IPS DF 19.7 (cell line): ENCODE measurements at regions not wholly inside any gene's neighbourhood (a gene's known extent, or its start where the extent isn't known, plus 50 kb on each side); places are given as distances from the start of the nearest gene placed in this dataset.

Source experiments
- DNase-seq: peaks from one replicate; pipeline ENCODE4 v3.0.0-alpha.2; 2013; ENCODE audit warnings: low read depth, low spot score

DNA sequence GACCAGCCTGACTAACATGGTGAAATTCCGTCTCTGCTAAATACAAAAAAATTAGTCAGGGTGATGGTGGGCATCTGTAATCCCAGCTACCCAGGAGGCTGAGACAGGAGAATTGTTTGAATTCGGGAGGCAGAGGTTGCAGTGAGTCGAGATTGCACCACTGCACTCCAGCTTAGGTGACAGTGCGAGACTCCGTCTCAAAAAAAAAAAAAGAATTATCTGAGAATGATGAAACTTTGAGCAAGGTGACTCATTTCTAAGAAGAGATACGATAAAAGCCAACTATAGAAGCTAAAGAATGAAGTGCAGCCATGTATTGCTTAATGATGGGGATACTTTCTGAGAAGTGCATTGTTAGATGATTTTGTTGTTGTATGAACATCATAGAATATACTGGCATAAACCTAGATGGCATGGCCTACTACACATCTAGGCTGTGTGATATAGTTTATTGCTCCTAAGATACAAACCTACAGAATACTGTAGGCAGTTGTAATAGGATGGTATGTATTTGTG lies 64.7 kb downstream of the SNRPE start:
- no peak for DNase-seq

DNA sequence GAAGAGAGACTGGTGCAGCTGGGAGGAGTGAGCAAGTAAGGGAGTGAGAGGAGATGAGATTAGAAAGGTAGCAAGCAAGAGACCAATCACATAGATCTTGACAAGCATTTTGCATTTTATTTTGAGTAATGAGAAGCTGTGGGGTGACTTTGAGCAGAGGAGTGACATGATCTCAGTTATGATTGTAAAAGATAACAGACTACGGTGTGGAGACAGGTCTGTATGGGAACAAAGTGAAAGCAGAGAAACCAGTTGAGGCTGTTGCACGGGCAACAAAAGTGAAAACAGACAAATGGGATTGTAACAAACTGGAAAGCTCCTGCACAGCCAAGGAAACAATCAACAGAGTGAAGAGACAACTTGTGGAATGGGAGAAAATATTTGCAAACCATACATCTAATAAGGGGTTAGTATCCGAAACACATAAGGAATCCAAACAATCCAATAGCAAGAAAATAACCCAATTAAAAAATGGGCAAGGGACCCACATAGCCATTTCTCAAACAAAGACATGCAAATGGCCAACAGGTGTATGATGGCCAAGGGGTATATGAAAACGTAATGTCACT lies 68.4 kb downstream of the SNRPE start:
- DNase-seq: no peak

DNA sequence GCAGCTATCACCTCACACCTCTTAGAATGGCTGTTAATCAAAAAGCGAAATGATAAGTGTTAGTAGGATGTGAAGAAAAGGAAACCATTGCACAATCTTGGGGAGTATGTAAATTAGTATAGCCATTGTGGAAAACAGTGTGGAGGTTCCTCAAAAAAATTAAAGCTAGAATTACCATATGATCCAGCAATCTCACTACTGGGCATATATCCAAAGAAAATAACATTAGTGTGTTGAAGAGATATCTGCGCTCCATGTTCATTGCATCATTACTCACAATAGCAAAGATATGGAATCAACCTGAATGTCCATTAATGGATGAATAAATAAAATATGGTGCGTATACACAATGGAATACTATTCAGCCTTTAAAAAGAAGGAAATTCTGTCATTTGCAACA lies 68.9 kb downstream of the SNRPE start:
- DNase-seq: no peak

DNA sequence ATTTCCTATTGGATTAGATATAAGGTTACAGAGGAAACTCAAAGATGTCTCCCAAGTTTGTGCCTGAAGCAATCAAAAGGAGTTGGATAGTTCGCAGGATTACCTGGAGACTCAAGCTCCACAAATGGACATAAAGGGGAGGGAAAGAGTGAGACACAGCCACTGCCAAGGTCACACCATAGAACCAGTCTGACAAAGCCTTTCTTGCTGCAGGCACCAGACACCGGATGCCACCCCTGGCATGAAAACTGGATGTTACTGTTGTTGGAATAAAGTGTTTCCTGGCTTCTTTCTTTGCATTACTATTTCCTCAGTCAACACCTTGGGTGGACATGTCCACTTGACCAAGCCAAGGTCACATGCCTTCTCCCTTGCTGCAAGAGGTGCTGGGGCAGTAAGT lies 70.6 kb downstream of the SNRPE start:
- no peak for DNase-seq

DNA sequence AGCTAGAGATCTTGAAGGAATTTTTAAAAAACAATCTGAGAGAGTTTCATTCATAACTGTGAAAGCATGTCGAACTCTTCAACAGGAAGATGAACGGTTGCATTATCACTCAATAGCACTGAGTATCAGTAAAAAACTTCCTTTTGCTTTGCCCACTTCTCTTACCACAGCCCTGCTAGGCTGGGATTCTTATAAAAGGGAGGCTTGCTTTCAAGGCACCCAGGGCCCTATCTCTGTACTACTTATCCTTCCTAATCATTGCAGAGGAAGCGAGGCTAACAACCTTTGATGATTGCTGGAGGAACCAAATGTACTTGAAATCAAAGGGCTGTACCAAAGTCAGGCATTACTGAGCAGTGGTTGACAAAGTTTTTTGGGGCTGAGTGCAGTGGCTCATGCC lies 71.2 kb downstream of the SNRPE start:
- no peak for DNase-seq

DNA sequence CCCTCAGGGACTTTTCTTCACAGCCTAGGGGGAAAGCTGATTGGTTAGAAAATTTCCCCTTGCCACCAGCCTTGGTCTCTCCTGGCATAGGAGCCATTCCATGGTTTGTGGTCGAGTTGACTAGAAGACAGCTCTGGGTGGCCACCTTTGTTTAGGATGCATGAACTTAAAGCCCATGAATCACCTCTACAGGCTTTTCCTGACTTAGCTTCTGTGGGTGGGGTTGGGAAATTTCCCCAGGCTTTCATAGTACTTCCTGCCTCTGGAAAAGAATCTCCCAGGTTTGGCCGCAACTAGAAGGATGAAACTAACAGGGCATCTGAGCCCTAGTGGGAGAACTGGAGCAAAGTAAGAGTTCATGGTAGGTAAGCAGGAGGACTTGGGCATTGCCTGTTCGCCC lies 72.6 kb downstream of the SNRPE start:
- no peak for DNase-seq

DNA sequence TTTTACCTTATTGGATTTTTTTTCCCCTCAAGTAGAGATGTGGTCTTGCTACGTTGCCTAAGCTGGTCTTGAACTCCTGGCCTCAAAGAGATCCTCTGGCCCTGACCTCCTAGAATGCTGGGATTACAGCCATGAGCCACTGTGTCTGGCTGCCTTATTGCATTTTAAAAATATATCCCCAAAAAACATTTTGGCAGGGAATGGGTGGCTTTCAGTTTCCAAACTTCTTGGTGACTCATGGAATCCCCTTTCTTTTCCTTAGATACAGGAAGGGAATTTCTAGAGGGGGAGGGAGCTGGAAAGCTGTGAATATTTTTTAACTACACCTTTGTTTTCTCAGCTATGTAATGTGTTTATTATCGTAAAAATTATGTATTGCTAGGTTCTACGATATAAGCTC lies 73.3 kb downstream of the SNRPE start:
- DNase-seq: no peak

DNA sequence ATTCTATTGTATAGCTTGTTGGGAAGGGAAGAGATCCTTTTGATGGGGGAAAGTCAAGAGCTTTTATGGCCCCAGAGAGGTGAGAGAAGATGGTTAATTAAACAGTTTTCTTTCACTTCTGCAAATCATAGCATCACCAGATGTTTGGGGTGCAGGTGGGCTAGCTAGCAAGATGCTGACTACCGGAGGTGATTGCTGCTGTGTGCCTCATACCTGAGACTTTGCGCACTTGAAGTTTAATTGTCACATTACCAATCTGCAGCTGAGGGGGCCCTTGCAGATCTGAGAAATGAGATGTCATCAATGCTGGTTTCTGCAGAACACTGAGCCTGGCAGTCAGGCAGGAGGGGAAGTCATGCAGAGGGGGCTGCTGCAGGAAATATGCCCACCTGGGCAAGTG lies 73.9 kb downstream of the SNRPE start:
- no peak for DNase-seq

DNA sequence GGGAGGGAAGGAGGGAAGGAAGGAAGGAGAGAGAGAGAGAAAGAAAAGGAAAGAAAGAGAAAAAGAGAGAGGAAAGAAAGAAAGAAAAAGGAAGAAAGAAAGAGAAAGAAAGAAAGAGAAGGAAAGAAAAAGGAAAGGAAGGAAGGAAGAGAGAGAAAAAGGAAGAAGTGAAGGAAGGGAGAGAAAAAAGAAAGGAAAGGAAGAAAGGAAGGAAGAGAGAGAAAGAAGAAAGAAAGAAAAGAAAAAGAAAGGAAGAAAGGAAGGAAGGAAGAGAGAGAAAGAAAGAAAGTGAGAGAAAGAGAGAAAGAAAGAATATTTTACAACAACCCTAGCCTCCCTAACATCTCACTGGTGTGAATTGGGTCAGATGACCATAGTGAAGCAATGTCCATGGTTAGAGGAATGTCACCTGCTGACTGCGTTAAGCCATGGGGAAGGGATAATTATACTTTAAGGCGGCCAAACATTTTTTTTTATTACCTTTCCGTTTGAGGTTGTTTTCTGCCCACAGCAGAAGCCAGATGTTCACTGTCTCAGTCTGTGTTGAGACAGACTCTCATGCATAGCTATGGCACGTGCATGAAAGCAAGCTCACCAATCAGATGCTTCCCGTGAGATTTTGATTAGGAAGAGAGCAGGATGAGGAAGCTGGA lies 76.4 kb downstream of the SNRPE start:
- DNase-seq: no peak

DNA sequence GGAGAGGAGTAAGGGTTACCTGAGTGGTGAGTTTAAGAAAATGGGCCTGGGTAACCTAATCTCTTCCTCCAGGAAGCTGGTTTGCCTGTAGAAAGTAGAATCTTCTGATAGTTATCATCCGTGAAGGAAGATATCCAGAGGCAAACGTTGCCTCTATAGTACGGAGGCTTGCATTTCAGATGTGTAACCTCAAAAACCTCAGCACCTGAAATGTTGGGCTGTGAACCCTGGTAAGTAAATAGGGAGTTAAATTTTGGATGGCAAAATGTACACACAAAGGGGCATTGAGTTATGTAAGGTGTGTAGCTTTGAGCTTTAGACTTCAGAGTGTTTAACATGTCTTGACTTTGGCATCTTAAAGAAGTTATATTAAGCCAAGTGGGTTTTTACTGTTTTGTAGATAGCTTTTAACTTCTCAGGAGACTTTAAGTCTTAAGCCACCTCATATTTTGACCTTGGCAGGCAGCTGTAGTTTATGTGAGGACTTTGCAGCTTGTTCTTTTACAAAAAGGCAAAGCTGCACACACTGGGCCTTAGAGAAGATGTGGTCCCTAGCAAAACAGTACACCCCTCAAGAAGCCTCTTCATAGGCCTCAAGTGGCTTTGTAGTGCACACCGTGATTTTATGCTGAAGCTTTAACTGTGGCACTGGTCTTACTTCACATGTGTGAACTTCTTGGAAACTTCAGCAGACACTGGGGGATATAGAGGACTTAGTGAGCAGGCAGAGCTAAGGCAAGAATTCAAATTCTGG lies 83.4 kb downstream of the SNRPE start:
- no peak for DNase-seq

DNA sequence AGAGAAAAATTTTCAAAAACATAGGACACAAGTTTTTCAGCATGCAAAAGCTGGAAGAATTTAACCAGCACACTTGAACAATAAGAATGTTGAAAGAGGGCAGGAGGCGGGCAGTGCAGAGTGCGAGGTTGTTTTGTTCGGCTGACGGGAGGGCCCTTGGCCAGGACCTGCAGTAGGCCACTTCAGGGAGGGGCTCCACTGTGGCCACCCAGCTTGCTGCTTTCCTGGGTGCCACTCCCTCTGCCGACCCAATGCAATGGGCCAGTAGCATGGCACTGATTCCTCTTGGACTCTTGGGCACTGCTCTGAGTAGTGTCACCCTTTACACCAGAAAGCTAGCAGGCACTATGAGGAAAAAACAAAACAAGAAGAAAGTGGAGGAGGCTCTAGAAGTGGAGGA lies 92.9 kb downstream of the SNRPE start:
- no peak for DNase-seq

DNA sequence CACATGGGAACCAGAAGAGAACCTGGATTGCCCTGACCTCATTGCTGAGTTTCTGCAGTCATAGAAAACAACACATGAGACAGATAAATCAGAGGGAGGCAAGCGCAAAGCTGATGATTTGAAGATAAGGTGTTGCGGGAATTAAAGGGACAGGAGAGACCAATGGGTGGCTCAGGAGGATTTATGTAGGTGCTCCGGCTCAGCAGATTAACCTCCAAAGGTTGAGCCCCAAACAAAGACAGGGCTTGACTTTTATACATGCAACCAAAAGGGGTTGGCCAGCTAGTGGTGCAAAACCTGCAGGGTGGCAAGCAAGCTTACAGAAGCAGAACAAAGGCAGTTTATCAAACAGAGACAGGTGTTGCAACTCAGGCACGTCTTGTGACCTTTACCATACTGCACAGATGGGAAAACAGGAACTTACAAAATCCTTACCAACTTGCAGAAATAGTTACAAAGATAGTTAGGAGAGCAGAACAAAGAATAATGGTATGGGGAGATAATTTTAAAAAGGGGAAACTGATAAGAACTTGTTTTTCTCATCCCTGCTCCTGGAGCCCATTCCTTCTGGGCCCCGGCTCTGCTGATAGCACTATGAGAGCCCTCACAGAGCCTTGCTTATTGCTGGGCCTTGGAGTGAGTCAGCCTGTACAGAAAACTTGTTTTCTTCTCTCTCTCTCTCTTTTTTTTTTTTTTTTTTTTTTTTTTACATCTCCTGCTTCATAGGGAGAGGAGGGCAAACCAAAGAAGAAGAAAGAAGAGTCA lies 93.6 kb downstream of the SNRPE start:
- DNase-seq: no peak

DNA sequence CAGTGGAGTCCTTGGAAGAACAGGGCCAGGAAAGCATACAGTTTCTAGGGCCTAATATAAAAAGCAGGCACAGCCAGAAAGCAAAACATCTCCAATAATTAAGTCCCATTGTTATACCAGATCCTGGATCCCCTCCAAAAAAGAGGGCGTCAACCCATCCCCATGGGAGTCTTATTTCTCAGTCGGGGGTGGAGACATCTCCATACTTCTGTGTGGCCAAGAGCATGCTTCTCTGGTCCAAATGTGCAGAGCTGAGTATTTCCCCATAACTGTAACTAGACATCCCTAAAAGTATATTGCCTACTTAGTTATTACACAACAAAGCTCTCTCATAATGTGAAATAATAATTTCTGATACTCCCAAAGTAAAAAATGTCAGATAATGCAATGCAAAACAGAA lies 104.2 kb upstream of the SOX13 start:
- DNase-seq: no peak

DNA sequence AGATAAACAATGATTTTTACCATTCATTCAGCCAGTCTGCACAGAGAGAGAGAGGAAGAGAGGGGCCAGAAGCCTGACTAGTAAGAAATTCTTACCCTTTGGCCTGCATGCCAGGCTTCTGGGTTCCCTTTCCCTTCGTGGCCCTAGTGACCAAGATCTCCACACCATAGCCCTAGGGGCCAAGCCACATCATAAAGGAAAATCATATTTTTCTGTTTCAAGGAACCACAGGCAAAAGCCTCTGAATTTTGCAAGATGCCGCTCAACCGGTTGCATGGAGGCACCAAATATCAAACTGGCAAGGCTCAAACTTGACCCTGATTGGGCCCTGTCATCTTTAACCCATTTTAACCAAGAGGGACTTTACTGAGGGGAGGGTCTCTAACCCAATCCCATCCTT lies 103.1 kb upstream of the SOX13 start:
- no peak for DNase-seq

DNA sequence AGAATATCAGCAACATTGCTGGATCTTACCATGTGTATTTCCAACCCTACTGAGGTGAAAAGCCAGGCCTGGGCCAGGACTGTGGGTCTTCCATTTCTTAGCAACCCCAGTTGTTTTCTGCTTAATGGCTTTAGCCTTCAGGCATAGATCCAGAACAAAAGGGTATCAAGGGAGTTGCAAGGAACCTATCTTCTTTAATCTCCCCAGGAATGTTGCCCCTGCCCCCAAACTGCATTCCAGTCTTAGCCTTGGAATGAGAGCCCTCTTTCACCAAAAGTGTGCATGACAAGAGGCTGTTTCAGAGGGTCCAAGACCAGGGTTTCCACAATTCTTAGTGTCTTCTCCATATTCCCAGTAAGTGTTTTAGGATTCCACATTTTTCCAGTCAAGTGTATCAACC lies 87.9 kb upstream of the SOX13 start:
- DNase-seq: peak; percentile 95

DNA sequence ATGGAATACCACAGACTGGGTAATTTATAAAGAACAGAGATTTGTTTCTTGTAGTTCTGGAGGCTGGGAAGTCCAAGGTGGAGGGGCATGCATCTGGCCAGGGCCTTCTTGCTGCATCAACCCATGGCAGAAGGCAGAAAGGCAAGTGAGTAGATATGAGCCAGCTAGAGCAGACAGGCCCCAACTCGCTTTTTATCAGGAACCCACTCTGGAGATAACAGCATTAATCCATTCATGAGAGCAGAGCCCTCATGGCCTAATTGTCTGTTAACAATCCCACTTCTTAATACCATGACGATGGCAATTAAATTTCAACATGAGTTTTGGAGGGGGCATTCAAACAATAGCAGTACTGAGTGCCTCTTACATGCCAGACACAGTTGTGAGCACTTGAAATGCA lies 87.2 kb upstream of the SOX13 start:
- no peak for DNase-seq

DNA sequence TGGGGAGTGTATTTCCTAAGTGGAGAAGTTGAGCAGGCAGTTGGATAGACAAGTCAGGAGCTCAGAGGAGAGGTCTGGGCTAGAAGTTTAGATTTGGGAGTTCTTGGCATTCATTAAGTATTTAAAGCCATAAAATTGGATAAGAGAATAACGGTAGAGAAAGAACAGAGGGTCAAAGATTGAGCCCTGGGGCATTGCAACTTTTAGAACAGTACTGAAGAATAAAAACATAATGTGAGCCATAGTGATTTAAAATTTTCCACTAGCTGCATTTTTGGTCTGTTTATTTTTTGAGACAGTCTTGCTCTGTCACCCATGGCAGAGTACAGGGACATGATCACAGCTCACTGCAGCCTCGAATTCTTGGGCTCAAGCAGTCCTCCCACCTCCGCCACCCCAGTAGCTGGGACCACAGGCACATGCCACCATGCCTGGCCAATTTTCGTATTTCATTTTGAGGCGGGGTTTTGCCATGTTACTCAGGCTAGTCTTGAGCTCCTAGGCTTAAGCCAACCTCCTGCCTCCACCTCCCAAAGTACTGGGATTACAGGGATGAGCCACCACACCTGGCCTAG lies 85.9 kb upstream of the SOX13 start:
- DNase-seq: no peak

DNA sequence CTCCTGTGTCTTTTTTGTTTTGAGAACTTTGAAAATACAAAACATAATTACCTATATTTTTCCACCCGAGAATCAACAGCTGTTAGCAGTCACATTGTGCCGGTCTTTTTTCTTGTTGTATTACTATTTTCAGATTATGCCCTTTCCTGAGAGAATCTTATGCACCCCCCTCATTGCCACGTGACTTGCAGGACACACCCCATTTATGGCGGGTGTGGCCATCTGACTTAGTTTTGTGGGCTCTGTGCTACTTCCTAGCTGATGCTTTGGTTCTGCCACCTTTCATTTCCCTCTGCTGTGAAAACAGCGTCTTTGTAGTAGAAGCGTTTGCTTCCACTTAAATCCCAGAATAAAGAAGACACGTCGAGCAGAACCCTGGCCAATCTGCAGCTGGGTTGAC lies 82.8 kb upstream of the SOX13 start:
- DNase-seq: no peak

DNA sequence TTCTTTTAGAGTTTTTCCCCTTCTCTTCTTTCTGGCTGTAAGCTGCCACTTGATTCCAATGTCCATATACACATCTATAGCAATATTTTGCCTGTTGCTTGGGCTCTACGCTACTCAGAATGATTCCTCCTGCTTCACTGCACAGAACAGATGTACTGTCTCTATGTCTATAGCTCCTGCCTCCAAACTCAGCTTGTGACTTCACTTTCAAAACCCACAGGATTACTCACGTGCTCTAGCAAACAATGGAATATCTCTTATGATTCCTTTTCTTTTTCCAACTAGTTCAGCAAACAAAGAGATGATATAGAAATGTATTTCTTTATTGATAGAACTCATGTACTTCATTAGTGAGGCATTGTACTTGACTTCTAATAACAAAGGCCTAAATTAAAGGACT lies 80.5 kb upstream of the SOX13 start:
- no peak for DNase-seq

DNA sequence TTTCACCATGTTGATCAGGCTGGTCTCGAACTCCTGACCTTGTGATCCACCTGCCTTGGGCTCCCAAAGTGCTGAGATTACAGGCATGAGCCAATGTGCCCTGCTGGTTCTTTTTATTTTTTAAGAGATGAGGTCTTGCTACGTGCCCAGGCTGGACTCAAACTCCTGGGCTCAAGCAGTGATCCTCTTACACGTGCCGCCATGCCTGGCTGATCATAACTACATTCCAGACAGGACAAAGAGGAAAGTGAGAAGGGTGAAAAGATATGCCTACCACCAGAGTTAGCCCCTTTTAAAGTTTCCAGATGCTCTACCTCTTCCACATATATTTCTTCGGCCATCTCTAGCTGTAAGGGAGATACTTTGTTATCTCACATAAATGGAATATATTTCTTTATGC lies 79.7 kb upstream of the SOX13 start:
- no peak for DNase-seq

DNA sequence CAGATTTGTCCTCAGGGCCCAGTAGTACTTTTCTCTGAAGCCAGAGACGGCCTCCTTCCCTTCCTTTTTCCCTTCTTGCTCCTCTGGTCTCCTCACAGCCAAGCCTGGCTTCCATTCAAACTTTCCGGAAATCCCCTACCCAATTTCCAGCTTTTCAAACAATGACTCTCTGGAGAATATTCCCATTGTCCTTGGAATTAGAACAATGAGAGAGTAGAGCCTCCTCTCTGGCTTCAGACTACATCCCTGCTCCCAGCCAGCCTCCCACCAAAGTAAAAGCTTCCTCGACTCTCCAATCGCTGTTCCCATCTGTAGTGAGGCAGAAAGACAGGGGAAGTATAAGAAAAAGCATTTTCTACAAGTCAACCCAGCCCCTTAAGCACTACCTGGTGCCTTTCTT lies 77.7 kb upstream of the SOX13 start:
- no peak for DNase-seq

DNA sequence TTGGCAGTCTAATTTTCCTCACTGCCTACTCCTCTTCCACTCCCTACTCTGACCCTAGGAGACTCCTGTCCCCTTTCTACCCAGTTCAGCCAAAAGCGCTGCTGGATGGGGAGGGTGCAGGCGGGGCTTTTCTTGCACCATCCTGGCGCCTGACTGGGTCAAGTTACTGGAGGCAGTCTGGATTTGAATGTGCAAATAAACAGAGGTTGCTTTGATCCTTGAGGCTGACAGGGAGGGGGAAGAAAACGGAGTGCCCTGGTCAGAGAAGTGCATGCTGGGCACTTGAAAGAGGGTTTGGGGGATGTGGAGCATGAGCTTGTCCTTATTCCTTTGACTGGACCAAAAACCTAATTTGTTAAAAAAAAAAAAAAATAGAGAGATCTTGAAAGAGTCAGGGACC lies 76.8 kb upstream of the SOX13 start:
- DNase-seq: peak; percentile 61
